ENCODE measurements at regions not wholly inside any gene's neighbourhood (a gene's known extent, or its start where the extent isn't known, plus 50 kb on each side); places are given as distances from the start of the nearest gene placed in this dataset.

- no peak overlapping the region for H3K4me2 ChIP-seq (replicated peaks; ENCODE audit: extremely low read depth, low read length, poor library complexity, severe bottlenecking)
- no peaks in the 10 kb centered on the region for H3K4me1 ChIP-seq (ENCODE audit: control insufficient read depth in 1 of 2, insufficient read depth in 2 of 2, low read length in 2 of 2)
- H3K79me2 ChIP-seq (ENCODE audit: insufficient read depth, low read length): no peaks in the 10 kb centered on the region
- no peaks in the 10 kb centered on the region for H3K9me3 ChIP-seq (replicated peaks in 1 of 2; ENCODE audit: control insufficient read depth in 1 of 2, insufficient read depth in 1 of 2, low read length in 2 of 2)
- H3K4me1 Mint-ChIP-seq: no peaks in the 10 kb centered on the region
- H3K4me3 ChIP-seq (replicated peaks in 1 of 3; ENCODE audit: low read depth in 2 of 3, low read length in 3 of 3): no peak overlapping the region
- no peak overlapping the region for H3K27ac Mint-ChIP-seq
- no peak overlapping the region for H3K9ac ChIP-seq (ENCODE audit: insufficient read depth, low read length, poor library complexity, severe bottlenecking)
- no peaks in the 10 kb centered on the region for H3K27me3 ChIP-seq (ENCODE audit: control insufficient read depth in 2 of 2, insufficient read depth in 2 of 2, low read length in 2 of 2)
- intact Hi-C loops (cut with micrococcal nuclease): no loop called here
- H4K20me1 ChIP-seq (ENCODE audit: insufficient read depth, low read length): no peaks in the 10 kb centered on the region
- no peak overlapping the region for H3K4me3 Mint-ChIP-seq
- H3K27ac ChIP-seq (ENCODE audit: low read depth in 1 of 2, low read length in 2 of 2): no peak overlapping the region
- H3K36me3 ChIP-seq (replicated peaks in 1 of 2; ENCODE audit: control insufficient read depth in 1 of 2, insufficient read depth in 2 of 2, low read length in 2 of 2): no peaks in the 10 kb centered on the region
- H3K36me3 Mint-ChIP-seq: no peaks in the 10 kb centered on the region
- peaks cover 0 to 2% (median 0%) of the 10 kb centered on the region in 7 donors for H3K9me3 Mint-ChIP-seq
- 96% methylated on average over 3 of the region's 4 CpGs for WGBS (ENCODE audit: insufficient coverage)
- peaks cover 2 to 7% (median 3%) of the 10 kb centered on the region in 3 donors for H3K27me3 Mint-ChIP-seq (ENCODE audit: low read depth in 3 of 3)
- H2AFZ ChIP-seq (ENCODE audit: insufficient read depth, low read depth, low read length, poor library complexity, severe bottlenecking): no peak overlapping the region
- no peak for TF ChIP-seq CTCF (IDR thresholded peaks at IDR 0.05)
- DNase-seq: no peak
Measured at GRCh38 chr1:14452551-14452950, 145.9 kb upstream of the KAZN start.

- Mint-ChIP-seq H3K27ac (no peak overlapping the region), H3K27me3 (ENCODE audit: low read depth in 3 of 3) (peaks cover 0 to 8% (median 0%) of the 10 kb centered on the region in 3 donors), H3K4me1 (no peaks in the 10 kb centered on the region), H3K9me3 (peaks cover 0 to 4% (median 0%) of the 10 kb centered on the region in 7 donors), H3K36me3 (no peaks in the 10 kb centered on the region), H3K4me3 (no peak overlapping the region)
- H3K36me3 ChIP-seq (replicated peaks in 1 of 2; ENCODE audit: control insufficient read depth in 1 of 2, insufficient read depth in 2 of 2, low read length in 2 of 2): no peaks in the 10 kb centered on the region
- no peak overlapping the region for H3K9ac ChIP-seq (ENCODE audit: insufficient read depth, low read length, poor library complexity, severe bottlenecking)
- no peak overlapping the region for H3K27ac ChIP-seq (ENCODE audit: low read depth in 1 of 2, low read length in 2 of 2)
- H4K20me1 ChIP-seq (ENCODE audit: insufficient read depth, low read length): no peaks in the 10 kb centered on the region
- no peak overlapping the region for H2AFZ ChIP-seq (ENCODE audit: insufficient read depth, low read depth, low read length, poor library complexity, severe bottlenecking)
- WGBS (ENCODE audit: insufficient coverage): 83% methylated on average over 3 of the region's 3 CpGs
- intact Hi-C loops (cut with micrococcal nuclease): no loop called here
- no peaks in the 10 kb centered on the region for H3K9me3 ChIP-seq (replicated peaks in 1 of 2; ENCODE audit: control insufficient read depth in 1 of 2, insufficient read depth in 1 of 2, low read length in 2 of 2)
- no peak for TF ChIP-seq CTCF (IDR thresholded peaks at IDR 0.05)
- H3K4me1 ChIP-seq (ENCODE audit: control insufficient read depth in 1 of 2, insufficient read depth in 2 of 2, low read length in 2 of 2): no peaks in the 10 kb centered on the region
- no peaks in the 10 kb centered on the region for H3K27me3 ChIP-seq (ENCODE audit: control insufficient read depth in 2 of 2, insufficient read depth in 2 of 2, low read length in 2 of 2)
- H3K4me2 ChIP-seq (replicated peaks; ENCODE audit: extremely low read depth, low read length, poor library complexity, severe bottlenecking): no peak overlapping the region
- DNase-seq: no peak
- no peak overlapping the region for H3K4me3 ChIP-seq (replicated peaks in 1 of 3; ENCODE audit: low read depth in 2 of 3, low read length in 3 of 3)
- H3K79me2 ChIP-seq (ENCODE audit: insufficient read depth, low read length): no peaks in the 10 kb centered on the region
Measured at GRCh38 chr1:14460173-14460572, 138.3 kb upstream of the KAZN start.
